C4-2B (cell line): ENCODE measurements at regions not wholly inside any gene's neighbourhood (a gene's known extent, or its start where the extent isn't known, plus 50 kb on each side); places are given as distances from the start of the nearest gene placed in this dataset.

Experiments
- CTCF ChIP-seq: fragments of 450-650 bp; conservative IDR thresholded peaks from 2 replicates; pipeline ENCODE4 v1.5.1; 2017; ENCODE audit warnings: mild to moderate bottlenecking
- ZFX ChIP-seq: fragments of 450-650 bp; IDR thresholded peaks from 2 replicates; pipeline ENCODE4 v1.6.1; 2017

- TF ChIP-seq CTCF (no peak), ZFX (no peak)
Observed at GRCh38 chr2:39531220-39531777, 94.2 kb upstream of the MAP4K3 start.
